Esophagus squamous epithelium (tissue), 5 donors: ENCODE measurements at regions not wholly inside any gene's neighbourhood (a gene's known extent, or its start where the extent isn't known, plus 50 kb on each side); places are given as distances from the start of the nearest gene placed in this dataset.

Source experiments
- DNase-seq: peaks from one replicate; lab custom pipeline; 2025; lab: John Stamatoyannopoulos, UW
- H3K27ac ChIP-seq, 4 donors: fragments of 200-600 bp; sonication (generic); one replicate each; pipeline ENCODE4 v1.5.1; 2016 to 2019; ENCODE audit warnings: mild to moderate bottlenecking in 1 of 4
- H3K27me3 ChIP-seq, 4 donors: fragments of 200-600 bp; sonication (generic); 1 replicate in 3 of 4; 2 replicates in 1 of 4; pipeline versions ENCODE4 v1.5.1 to v1.6.0; 2017 to 2021; ENCODE audit warnings: antibody characterized with exemption in 1 of 4
- H3K36me3 ChIP-seq, 3 donors: fragments of 200-600 bp; sonication (generic); one replicate each; pipeline ENCODE4 v1.5.1; 2016 to 2019
- H3K4me1 ChIP-seq, 3 donors: fragments of 200-600 bp; sonication (generic); one replicate each; pipeline ENCODE4 v1.5.1; 2017 to 2019
- H3K4me3 ChIP-seq, 4 donors: fragments of 200-600 bp; sonication (generic); 1 replicate in 3 of 4; 2 replicates in 1 of 4; pipeline ENCODE4 v1.5.1; 2016 to 2019; ENCODE audit warnings: mild to moderate bottlenecking in 2 of 4, moderate library complexity in 1 of 4
- H3K9me3 ChIP-seq, 3 donors: fragments of 200-600 bp; sonication (generic); one replicate each; pipeline ENCODE4 v1.5.1; 2016 to 2019
- POLR2A ChIP-seq, 4 donors: fragments of 450-650 bp; IDR thresholded peaks; one replicate each; pipeline ENCODE4 v1.6.1; 2017; ENCODE audit warnings: antibody characterized with exemption in 4 of 4, mild to moderate bottlenecking in 4 of 4, moderate library complexity in 3 of 4
- WGBS, 2 donors: methylation state at CpG; one replicate each; pipeline ENCODE4 v1.1.5; 2018; 5-methylcytosine and 5-hydroxymethylcytosine counted together
- intact Hi-C: fragments of 100-400 bp; cut with DNase I; formaldehyde crosslinking; loops from one replicate; pipeline ENCODE4 v1.15.0; 2022
- TF ChIP-seq, protein P1 (sequence below), 6 experiments: fragments of 450-650 bp in 4 of 6; fragments of 200-600 bp in 2 of 6; sonication (generic) in 2 of 6; IDR thresholded peaks; one replicate each; pipeline ENCODE4 v1.5.1; 2016 to 2019; ENCODE audit warnings: antibody characterized with exemption in 6 of 6, mild to moderate bottlenecking in 4 of 6, moderate library complexity in 4 of 6
- donor health status: DM: yes; HTN: yes; CAD: no.

DNA sequence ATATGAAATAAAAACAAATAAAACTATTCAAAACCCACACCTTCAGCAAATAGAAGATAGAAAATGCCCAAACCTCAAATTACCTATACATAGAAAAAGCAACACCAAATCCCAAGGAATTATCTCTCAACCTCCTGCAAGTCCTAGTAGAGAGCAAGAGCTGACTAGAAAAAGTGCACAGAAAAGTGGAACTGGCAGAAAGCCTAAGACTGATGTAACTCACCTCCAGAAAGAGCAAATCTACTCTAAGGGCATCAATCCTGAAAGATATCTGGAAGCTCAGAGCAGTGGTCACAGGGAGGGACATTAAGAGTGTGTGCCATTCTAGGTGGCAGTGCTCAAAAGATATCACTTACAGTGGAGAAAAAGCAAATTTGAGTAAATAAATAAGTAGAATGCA, 62.1 kb upstream of the PLEKHG7 start:
- TF ChIP-seq, protein P1, sequence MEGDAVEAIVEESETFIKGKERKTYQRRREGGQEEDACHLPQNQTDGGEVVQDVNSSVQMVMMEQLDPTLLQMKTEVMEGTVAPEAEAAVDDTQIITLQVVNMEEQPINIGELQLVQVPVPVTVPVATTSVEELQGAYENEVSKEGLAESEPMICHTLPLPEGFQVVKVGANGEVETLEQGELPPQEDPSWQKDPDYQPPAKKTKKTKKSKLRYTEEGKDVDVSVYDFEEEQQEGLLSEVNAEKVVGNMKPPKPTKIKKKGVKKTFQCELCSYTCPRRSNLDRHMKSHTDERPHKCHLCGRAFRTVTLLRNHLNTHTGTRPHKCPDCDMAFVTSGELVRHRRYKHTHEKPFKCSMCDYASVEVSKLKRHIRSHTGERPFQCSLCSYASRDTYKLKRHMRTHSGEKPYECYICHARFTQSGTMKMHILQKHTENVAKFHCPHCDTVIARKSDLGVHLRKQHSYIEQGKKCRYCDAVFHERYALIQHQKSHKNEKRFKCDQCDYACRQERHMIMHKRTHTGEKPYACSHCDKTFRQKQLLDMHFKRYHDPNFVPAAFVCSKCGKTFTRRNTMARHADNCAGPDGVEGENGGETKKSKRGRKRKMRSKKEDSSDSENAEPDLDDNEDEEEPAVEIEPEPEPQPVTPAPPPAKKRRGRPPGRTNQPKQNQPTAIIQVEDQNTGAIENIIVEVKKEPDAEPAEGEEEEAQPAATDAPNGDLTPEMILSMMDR (IDR thresholded peaks at IDR 0.05): no peak
- no peak for TF ChIP-seq POLR2A (IDR thresholded peaks at IDR 0.05)
- Histone ChIP-seq H3K36me3 (no peaks in the 10 kb centered on the region), H3K4me3 (no peak overlapping the region), H3K27ac (no peak overlapping the region), H3K4me1 (no peaks in the 10 kb centered on the region), H3K9me3 (no peaks in the 10 kb centered on the region), H3K27me3 (no peaks in the 10 kb centered on the region)
- no peak for DNase-seq
- intact Hi-C loops: no loop called here

DNA sequence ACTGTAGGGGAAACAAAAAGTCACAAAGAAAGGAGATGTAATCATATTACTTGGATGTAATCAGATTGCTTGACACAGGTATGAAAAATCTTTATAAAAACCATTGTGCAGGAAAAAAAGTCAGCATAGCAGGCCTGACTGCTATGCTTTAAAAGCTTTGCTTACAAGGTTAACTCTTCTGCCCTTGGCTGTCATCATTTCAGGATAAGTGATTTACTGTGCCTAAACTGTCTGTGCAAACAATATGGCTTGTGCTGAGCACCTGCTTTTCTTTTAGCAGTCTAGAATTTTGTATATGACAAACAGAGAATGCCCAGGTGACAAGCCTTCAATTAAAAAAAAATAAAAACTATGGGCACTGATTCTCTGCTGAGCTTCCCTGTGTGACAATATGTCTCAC, 63.8 kb upstream of the PLEKHG7 start:
- Histone ChIP-seq H3K27ac (no peak overlapping the region), H3K4me3 (no peak overlapping the region), H3K36me3 (no peaks in the 10 kb centered on the region), H3K9me3 (no peaks in the 10 kb centered on the region), H3K4me1 (no peaks in the 10 kb centered on the region), H3K27me3 (no peaks in the 10 kb centered on the region)
- no peak for DNase-seq
- TF ChIP-seq, protein P1 (IDR thresholded peaks at IDR 0.05): no peak
- intact Hi-C loops: no loop called here

DNA sequence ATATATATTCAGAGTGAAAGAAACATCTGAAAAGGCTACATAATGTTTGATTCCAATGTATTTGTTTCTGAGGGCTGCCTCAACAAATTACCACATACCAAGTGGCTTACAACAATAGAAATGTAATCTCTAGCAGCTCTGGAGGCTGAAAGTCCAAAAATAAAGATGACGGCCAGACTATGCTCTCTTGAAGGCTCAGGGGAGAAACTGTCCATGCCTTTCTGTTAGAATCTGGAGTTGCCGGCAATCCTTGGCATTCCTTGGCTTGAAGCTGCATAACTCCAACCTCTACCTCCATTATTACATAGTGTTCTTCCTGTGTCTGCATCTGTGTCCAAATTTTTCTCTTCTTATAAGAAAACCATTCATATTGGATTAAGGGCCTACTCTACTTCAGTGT, 68.1 kb upstream of the PLEKHG7 start:
- H3K4me1 ChIP-seq: no peaks in the 10 kb centered on the region
- no peaks in the 10 kb centered on the region for H3K27me3 ChIP-seq
- no peaks in the 10 kb centered on the region for H3K36me3 ChIP-seq
- intact Hi-C loops: no loop called here
- H3K27ac ChIP-seq: no peak overlapping the region
- TF ChIP-seq, protein P1 (IDR thresholded peaks at IDR 0.05): no peak
- no peak for TF ChIP-seq POLR2A (IDR thresholded peaks at IDR 0.05)
- H3K4me3 ChIP-seq: no peak overlapping the region
- H3K9me3 ChIP-seq: no peaks in the 10 kb centered on the region
- 75 to 79% methylated on average over 2 of the region's 2 CpGs for WGBS, 2 donors
- no peak for DNase-seq

DNA sequence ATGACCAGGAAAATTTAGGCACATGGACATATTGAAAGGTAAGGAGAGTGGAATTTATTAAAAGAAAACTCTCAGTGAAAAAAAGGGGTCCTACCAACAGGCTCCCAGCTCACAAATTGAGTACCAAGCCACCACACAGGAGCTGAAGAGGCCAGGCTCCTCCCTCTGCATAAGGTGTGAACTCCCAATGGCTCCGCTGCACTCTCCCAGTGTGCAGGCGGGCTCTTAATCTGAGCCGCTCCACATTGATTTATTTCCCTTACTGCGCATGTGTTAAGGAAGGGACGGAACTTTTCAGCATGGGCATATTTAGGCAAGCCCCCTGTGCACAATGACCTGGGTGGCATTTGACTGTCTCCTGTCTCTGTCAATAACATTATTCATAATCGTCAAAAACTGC, 68.6 kb upstream of the PLEKHG7 start:
- intact Hi-C loops: no loop called here
- Histone ChIP-seq H3K4me3 (no peak overlapping the region), H3K4me1 (no peaks in the 10 kb centered on the region), H3K27me3 (no peaks in the 10 kb centered on the region), H3K9me3 (no peaks in the 10 kb centered on the region), H3K36me3 (no peaks in the 10 kb centered on the region), H3K27ac (no peak overlapping the region)
- WGBS, 2 donors: 88 to 96% methylated on average over 6 of the region's 6 CpGs
- TF ChIP-seq POLR2A (IDR thresholded peaks at IDR 0.05): no peak
- TF ChIP-seq, protein P1 (IDR thresholded peaks at IDR 0.05): no peak
- DNase-seq: no peak

DNA sequence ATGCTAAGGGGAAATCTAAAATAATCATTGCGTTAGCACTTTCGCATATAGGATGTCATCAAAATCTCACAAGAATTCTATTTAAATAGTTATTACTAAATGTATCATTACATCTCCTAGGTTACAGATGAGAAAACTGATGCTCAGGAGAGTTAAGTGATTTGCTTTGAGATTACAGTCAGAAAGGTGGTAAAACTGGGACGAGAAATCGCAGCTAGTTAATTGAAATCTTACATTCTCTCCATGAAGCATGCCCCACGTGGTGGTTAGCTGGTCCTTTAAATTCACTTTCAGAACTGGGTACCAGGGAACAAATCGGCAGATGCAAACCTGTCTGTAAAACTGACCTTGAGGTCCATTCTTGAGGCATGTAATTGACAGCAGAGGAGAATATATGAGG, 71.8 kb upstream of the PLEKHG7 start:
- DNase-seq: no peak
- Histone ChIP-seq H3K27me3 (no peaks in the 10 kb centered on the region), H3K27ac (no peak overlapping the region), H3K4me3 (no peak overlapping the region), H3K9me3 (no peaks in the 10 kb centered on the region), H3K4me1 (no peaks in the 10 kb centered on the region), H3K36me3 (no peaks in the 10 kb centered on the region)
- TF ChIP-seq, protein P1 (IDR thresholded peaks at IDR 0.05): no peak
- no peak for TF ChIP-seq POLR2A (IDR thresholded peaks at IDR 0.05)
- intact Hi-C loops: no loop called here
- 88 to 91% methylated on average over 6 of the region's 6 CpGs for WGBS, 2 donors
